SIG-M5 (cell line): ENCODE measurements at regions not wholly inside any gene's neighbourhood (a gene's known extent, or its start where the extent isn't known, plus 50 kb on each side); places are given as distances from the start of the nearest gene placed in this dataset.
A peak's percentile ranks its signal among the peaks of the same experiment; 100 is the strongest.

ENCODE experiments used
- DNase-seq: peaks from one replicate; lab custom pipeline; 2025; lab: John Stamatoyannopoulos, UW

DNA sequence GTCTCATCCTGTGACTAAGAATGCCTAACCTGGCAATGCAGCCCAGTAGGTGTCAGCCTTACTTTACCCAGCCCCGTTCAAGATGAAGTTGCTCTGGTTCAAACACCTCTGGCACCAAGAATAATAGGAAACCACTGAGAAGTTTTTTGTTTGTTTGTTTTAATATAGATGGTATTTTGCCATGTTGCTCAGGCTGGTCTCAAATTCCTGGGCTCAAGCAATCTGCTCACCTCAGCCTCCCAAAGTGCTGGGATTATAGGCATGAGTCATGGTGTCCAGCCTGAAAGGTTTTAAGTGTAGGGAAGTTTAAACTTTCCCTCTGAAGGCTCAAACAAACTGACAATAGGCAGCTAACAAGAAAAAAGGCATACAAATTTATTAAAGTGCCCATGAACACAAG lies 51.2 kb upstream of the ABCC4 start:
- no peak for DNase-seq

DNA sequence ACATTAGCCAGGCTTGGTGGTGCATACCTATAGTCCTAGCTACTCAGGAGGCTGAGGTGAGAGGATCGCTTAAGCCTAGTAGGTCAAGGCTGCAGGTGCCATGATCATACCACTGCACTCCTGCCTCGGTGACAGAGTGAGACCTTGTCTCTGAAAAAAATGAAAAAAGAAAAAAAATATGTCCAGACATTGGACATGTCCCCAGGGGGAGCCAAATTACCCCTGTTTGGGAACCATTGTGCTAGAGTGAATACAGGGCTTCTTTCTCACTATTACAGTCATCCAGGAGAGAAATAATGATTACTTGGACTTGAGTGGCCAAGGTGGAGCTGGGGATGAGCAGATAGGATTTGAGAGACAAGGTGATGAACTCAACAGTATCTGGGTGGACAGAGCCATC lies 52.9 kb upstream of the ABCC4 start:
- no peak for DNase-seq

GRCh38 chr13:95354680-95355487 lies 53.6 kb upstream of the ABCC4 start:
- DNase-seq = no peak

GRCh38 chr13:95355494-95355893 lies 54.2 kb upstream of the ABCC4 start:
- DNase-seq = no peak

DNA sequence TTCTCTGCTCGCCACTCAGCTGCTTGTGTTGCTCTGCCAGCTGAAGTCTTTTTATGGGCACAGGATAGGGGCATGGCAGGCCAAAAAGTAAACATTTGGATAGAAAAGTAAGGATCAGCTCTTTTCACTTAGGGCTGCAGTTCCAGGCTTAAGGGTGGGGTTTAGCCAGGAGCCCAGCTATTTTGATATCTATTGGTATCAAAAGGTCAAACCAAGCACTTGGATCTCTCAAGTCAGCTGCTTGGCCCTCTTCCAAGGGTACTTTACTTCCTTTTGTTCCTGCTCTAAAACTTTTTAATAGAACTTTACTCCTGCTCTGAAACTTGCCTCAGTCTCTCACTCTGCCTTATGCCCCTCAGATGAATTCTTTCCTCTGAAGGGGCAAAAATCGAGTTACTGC lies 55.7 kb upstream of the ABCC4 start:
- DNase-seq = no peak

DNA sequence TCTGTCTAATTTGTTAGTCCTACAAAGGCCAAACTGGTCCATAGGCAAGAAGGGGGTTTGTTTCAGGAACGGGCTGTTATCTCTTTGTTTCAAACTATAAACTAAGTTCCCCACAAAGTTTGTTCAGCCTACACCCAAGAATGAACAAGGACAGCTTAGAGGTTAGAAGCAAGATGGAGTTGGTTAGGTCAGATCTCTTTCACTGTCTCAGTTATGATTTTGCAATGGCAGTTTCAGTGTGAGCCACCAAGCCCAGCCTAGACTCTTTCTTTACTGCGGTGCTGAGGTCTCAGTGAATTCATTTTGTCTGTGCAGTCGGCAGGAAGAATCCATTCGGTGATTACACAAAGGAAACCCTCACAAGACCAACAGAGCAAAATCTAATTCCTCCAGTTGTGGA lies 56.6 kb upstream of the ABCC4 start:
- no peak for DNase-seq

DNA sequence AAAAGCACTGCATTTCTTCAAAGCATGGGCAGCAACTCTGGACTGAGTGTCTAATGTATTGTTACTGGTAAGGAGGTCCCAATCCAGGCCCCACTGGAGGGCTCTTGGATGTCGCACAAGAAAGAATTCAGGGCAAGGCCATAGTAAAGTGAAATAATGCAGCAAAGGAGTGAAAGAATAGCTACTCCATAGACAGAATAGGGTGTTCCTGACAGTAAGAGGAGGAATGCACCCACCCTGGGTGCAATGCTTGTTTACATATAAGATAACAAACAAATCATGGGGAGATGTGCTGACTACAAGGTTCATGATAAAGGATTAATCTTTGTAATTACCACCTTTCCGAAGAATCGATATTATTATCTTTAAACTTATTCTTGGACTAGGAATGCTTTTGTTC lies 58.8 kb upstream of the ABCC4 start:
- no peak for DNase-seq

GRCh38 chr13:95360464-95361097 lies 59.3 kb upstream of the ABCC4 start:
- DNase-seq = no peak

DNA sequence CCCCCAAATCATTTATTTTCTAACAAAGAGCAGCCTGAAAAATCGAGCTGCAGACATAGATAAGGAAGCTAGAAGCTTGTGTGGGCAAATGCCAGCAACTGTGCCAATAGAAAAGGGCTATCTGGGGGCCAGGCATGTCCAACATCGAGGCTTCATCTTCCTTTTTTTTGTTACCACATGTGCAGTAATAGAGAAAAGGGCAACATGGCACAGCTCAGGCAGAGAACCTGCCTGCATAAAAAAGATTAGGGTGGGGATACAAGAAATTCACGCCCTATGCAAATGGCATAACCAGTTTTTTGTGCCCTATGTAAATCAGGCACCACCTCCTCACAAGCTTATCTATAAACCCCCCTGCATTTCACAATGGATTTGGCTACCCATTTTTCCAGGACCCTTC lies 60.4 kb upstream of the ABCC4 start:
- no peak for DNase-seq

GRCh38 chr13:95362666-95363065 lies 61.4 kb upstream of the ABCC4 start:
- no peak for DNase-seq

DNA sequence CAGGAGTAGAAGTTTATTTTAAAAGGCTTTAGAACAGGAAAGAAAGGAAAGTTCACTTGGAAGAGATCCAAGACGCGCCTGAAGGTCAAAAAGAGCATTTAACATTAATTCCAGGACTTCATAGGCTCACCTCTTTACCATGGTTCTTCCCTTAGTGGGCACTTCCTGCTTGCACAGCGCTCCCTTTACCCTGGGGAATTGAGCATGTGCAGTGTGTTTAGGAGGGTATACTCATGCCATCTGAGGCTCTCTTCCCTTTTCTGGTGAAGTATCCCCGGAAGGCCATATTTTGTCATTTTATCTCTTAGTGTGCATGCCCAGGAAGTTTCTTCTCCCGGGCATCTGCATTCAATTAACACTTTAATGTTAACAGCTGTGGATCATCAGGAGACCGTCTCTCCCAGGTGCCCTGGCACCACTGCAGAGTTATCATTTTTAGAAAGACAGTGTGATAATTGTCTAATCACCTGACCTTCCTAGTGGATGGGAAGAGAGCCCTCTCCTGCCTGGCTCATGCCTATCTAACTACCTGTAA lies 66.1 kb upstream of the ABCC4 start:
- no peak for DNase-seq

- DNase-seq = no peak
These were observed 67.7 kb upstream of the ABCC4 start for GRCh38 chr13:95368998-95369397.

GRCh38 chr13:95375706-95376105 lies 74.5 kb upstream of the ABCC4 start:
- DNase-seq = no peak

GRCh38 chr13:95378603-95379002 lies 77.4 kb upstream of the ABCC4 start:
- DNase-seq = no peak

DNA sequence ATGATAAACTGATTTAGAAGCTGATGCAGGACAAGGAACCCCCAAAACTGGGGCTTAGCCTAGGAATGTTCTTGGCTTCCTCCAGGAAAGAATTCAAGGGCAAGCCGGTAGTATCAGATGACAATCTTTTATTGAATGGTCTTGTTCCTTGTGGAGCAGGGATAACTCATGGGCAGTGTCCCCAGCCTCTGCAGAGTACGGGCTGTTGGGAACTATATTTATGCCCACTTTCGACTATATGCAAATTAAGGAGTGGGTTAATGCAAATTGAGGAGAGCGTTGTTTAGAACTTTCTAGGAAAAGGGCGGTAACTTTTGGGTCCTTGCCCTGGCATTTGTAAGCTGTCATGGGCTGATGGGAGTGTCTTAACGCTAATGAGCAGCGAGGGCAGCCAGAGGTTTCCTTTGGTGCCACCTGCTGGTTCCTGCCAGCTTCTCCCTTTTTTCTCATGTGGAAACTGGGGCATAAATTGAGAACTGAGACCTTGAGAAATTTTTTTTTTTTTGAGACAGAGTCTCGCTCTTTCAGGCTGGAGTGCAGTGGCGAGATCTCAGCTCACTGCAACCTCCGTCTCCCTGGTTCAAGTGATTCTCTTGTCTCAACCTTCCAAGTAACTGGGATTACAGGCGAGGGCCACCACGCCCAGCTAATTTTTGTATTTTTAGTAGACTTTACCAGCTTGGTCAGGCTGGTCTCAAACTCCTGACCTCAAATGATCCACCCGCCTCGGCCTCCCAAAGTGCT lies 79.4 kb upstream of the ABCC4 start:
- peak; percentile 74 for DNase-seq

DNA sequence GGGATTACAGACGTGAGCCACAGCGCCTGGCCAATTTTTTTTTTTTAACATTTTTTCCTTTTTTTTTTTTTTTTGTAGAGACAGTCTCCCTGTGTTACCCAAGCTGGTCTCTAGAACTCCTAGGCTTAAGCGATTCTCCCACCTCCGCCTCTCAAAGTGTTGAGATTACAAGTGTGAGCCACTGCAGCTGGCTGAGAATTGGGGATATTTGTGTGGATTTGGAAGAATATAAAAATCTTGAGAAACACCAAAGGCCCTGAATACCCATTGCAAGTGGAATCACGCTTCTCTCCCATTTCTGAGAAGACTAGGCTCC lies 79.9 kb upstream of the ABCC4 start:
- no peak for DNase-seq

DNA sequence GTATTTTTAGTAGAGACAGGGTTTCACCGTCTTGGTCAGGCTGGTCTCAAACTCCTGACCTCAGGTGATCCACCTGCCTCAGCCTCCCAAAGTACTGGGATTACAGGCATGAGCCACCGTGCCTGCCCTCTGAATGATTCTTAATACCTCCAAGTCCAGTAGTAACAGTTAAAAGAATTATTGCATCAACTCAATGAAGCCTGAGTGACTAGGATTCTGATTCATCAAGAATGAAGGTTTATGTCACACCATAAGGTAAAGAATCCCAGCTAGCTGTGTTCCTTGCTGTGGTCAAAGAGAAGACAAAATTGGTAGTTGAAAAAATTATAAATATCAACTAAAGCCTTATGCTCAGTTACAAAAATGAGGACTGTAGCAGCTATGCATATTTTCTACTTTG lies 81.2 kb upstream of the ABCC4 start:
- no peak for DNase-seq

- DNase-seq = no peak
These were observed 81.7 kb upstream of the ABCC4 start for GRCh38 chr13:95382916-95383315.

DNA sequence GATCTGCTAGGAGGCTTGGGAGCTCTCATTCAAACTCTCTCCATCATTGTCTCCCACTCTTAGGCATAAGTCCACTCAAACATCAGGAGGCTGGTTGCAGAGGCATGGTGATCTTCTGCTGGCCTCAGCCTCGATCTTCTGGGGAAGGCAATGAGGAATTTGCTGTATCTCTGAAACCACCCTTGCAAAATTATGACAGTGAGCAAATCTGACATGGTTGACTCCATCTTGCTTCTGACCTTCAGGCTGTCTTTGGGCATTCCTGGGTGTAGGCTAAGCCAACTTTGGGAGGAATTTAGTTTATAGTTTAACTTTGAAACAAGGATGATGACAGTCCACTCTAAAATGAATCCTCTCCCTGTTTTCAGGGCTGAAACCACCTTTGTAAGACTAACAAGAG lies 84.1 kb upstream of the ABCC4 start:
- DNase-seq = no peak

DNA sequence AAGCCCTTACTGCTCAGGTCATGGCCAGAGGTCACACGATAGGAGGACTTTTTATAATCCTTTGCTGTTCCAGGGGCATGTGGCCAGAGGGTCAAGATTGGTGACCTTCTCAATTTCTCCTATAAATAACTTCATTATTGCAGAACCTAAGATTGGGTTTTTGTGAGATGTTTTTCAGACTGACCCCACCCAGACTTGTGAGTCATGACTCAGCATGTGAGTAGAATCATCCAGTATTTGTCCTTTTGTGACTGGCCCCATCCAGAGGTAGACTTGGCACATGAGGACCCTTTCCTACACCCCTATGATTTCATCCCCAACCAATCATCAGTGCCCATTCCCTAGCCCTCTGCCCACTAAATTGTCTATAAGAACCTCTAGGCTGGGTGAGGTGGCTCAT lies 84.5 kb upstream of the ABCC4 start:
- DNase-seq = no peak

- DNase-seq = no peak
These were observed 85.1 kb upstream of the ABCC4 start for GRCh38 chr13:95386370-95386769.

DNA sequence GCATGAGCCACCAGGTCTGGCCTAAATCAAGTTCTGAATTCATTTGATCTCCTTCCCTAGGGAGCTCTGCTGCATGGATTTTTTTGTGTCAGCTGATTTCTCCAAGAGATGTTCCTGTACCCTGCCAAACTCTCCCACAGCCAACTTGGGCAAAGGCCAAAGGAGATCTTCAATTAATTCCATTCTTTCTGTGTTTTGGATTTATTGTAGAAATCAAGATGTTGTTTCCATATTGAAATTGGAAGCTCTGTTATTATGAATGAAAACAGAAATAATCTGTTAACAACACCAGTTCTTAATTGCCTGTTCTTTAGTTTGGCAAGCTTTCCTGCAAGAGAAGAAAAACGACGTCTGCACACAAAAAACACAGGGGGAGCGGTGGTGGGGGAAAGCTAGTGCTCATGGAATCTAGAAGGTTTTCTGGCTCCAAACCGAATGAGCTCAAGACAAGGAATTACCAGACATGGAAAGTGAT lies 86.5 kb upstream of the ABCC4 start:
- no peak for DNase-seq
